ENCODE measurements at regions not wholly inside any gene's neighbourhood (a gene's known extent, or its start where the extent isn't known, plus 50 kb on each side); places are given as distances from the start of the nearest gene placed in this dataset.

- H3K4me3 ChIP-seq (ENCODE audit: low read depth in 1 of 3, low read length in 3 of 3) = no peak overlapping the region
- DNase-seq (ENCODE audit: low spot score) = no peak
- no peak overlapping the region for H3K9ac ChIP-seq (ENCODE audit: low read depth in 1 of 2, low read length in 2 of 2)
- H3K27me3 ChIP-seq (ENCODE audit: control insufficient read depth in 4 of 4, insufficient read depth in 4 of 4, low read length in 3 of 4) = no peaks in the 10 kb centered on the region
- no peaks in the 10 kb centered on the region for H3K9me3 ChIP-seq (ENCODE audit: control insufficient read depth in 4 of 4, low read length in 3 of 4)
- TF ChIP-seq TAF1 (conservative IDR thresholded peaks at IDR 0.05) (no peak), GABPA (IDR thresholded peaks at IDR 0.05 in 1 of 2, conservative IDR thresholded peaks at IDR 0.05 in 1 of 2) (no peak), FOXA1 (IDR thresholded peaks at IDR 0.05) (no peak), CTCF (IDR thresholded peaks at IDR 0.05; ENCODE audit: low read depth, low read length, missing input control) (no peak), HNF4G (IDR thresholded peaks at IDR 0.05) (no peak), SP1 (IDR thresholded peaks at IDR 0.05) (no peak), EGR1 (IDR thresholded peaks at IDR 0.05; ENCODE audit: low read depth in 2 of 2) (no peak), REST (IDR thresholded peaks at IDR 0.05) (no peak), JUND (IDR thresholded peaks at IDR 0.05) (no peak), RAD21 (IDR thresholded peaks at IDR 0.05) (peak in 1 of 2 donors; percentile 15), FOXA2 (IDR thresholded peaks at IDR 0.05) (no peak), ATF3 (IDR thresholded peaks at IDR 0.05) (no peak), YY1 (IDR thresholded peaks at IDR 0.05) (no peak), MAX (IDR thresholded peaks at IDR 0.05) (no peak), RXRA (IDR thresholded peaks at IDR 0.05) (peak in 1 of 2 donors; percentile 15), NR2F2 (IDR thresholded peaks at IDR 0.05) (no peak)
- TF ChIP-seq, protein P1, sequence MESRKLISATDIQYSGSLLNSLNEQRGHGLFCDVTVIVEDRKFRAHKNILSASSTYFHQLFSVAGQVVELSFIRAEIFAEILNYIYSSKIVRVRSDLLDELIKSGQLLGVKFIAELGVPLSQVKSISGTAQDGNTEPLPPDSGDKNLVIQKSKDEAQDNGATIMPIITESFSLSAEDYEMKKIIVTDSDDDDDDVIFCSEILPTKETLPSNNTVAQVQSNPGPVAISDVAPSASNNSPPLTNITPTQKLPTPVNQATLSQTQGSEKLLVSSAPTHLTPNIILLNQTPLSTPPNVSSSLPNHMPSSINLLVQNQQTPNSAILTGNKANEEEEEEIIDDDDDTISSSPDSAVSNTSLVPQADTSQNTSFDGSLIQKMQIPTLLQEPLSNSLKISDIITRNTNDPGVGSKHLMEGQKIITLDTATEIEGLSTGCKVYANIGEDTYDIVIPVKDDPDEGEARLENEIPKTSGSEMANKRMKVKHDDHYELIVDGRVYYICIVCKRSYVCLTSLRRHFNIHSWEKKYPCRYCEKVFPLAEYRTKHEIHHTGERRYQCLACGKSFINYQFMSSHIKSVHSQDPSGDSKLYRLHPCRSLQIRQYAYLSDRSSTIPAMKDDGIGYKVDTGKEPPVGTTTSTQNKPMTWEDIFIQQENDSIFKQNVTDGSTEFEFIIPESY (IDR thresholded peaks at IDR 0.05) = no peak
- 60% methylated on average over 6 of the region's 6 CpGs for WGBS
- H3K4me1 ChIP-seq (ENCODE audit: control insufficient read depth in 4 of 4, insufficient read depth in 4 of 4, low read length in 3 of 4) = peaks cover 3 to 18% (median 13%) of the 10 kb centered on the region in 4 donors
- H3K27ac ChIP-seq (ENCODE audit: low read depth in 1 of 2, low read length in 2 of 2) = no peak overlapping the region
- no peaks in the 10 kb centered on the region for H3K36me3 ChIP-seq (ENCODE audit: control insufficient read depth in 4 of 4, insufficient read depth in 3 of 4, low read depth in 1 of 4, low read length in 3 of 4)
These were observed 122.8 kb upstream of the ZNF217 start for GRCh38 chr20:53716395-53716794.

DNA sequence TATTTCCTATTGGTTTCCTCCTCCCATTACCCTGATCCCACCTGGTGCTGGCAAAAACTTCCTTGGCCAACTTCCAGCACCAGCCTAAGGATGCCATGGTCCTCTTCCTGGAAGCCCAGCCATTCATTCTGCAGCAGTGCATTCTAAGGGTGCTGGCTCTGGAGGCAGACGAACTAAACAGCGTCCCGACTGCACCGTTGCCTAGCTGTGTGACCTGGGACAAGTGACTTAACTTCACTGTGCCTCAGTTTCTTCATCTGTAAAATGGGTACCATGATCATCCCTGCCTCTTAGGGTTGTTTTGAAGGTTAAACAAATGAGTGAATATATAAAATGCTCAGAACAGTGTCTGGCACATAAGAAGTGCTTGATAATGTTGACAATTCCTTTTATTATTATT lies 120.9 kb upstream of the ZNF217 start:
- H3K4me1 ChIP-seq (ENCODE audit: control insufficient read depth in 4 of 4, insufficient read depth in 4 of 4, low read length in 3 of 4) = peaks cover 3 to 21% (median 16%) of the 10 kb centered on the region in 4 donors
- H3K36me3 ChIP-seq (ENCODE audit: control insufficient read depth in 4 of 4, insufficient read depth in 3 of 4, low read depth in 1 of 4, low read length in 3 of 4) = no peaks in the 10 kb centered on the region
- no peak overlapping the region for H3K9ac ChIP-seq (ENCODE audit: low read depth in 1 of 2, low read length in 2 of 2)
- no peak overlapping the region for H3K4me3 ChIP-seq (ENCODE audit: low read depth in 1 of 3, low read length in 3 of 3)
- no peak overlapping the region for H3K27ac ChIP-seq (ENCODE audit: low read depth in 1 of 2, low read length in 2 of 2)
- no peak for DNase-seq (ENCODE audit: low spot score)
- H3K27me3 ChIP-seq (ENCODE audit: control insufficient read depth in 4 of 4, insufficient read depth in 4 of 4, low read length in 3 of 4) = no peaks in the 10 kb centered on the region
- 96% methylated on average over 4 of the region's 4 CpGs for WGBS
- H3K9me3 ChIP-seq (ENCODE audit: control insufficient read depth in 4 of 4, low read length in 3 of 4) = no peaks in the 10 kb centered on the region
- TF ChIP-seq YY1 (IDR thresholded peaks at IDR 0.05) (no peak), CTCF (IDR thresholded peaks at IDR 0.05; ENCODE audit: low read depth, low read length, missing input control) (no peak), REST (IDR thresholded peaks at IDR 0.05) (no peak), HNF4G (IDR thresholded peaks at IDR 0.05) (no peak), RXRA (IDR thresholded peaks at IDR 0.05) (no peak), JUND (IDR thresholded peaks at IDR 0.05) (no peak), HNF4A (conservative IDR thresholded peaks at IDR 0.05) (no peak), NR2F2 (IDR thresholded peaks at IDR 0.05) (no peak), FOXA1 (IDR thresholded peaks at IDR 0.05) (no peak), EGR1 (IDR thresholded peaks at IDR 0.05; ENCODE audit: low read depth in 2 of 2) (no peak), RAD21 (IDR thresholded peaks at IDR 0.05) (no peak)

Measured in liver (tissue), 8 donors.